H9 (cell line): ENCODE measurements at regions not wholly inside any gene's neighbourhood (a gene's known extent, or its start where the extent isn't known, plus 50 kb on each side); places are given as distances from the start of the nearest gene placed in this dataset.

Experiments
- DNase-seq: peaks from one replicate; pipeline ENCODE4 v3.0.0-alpha.2; 2017
- H2AFZ ChIP-seq: one replicate; pipeline ENCODE4 v1.6.1; 2013; ENCODE audit warnings: mild to moderate bottlenecking, low read length, control low read depth, moderate library complexity
- H2AK5ac ChIP-seq: 2 replicates; pipeline ENCODE4 v1.6.1; 2013; ENCODE audit warnings: low read length, control low read depth, mixed read lengths; ENCODE audit not compliant: insufficient read length
- H2BK120ac ChIP-seq: one replicate; pipeline ENCODE4 v1.6.1; 2013; ENCODE audit warnings: low read depth, mild to moderate bottlenecking, low read length, control low read depth, inconsistent platforms; ENCODE audit not compliant: poor library complexity, severe bottlenecking
- H2BK12ac ChIP-seq: 2 replicates; pipeline ENCODE4 v1.6.1; 2013; ENCODE audit warnings: low read length, control low read depth, mixed read lengths, low read depth; ENCODE audit not compliant: insufficient read length
- H2BK15ac ChIP-seq: 2 replicates; pipeline ENCODE4 v1.6.1; 2013; ENCODE audit warnings: low read depth, low read length, control low read depth
- H2BK20ac ChIP-seq: one replicate; pipeline ENCODE4 v1.6.1; 2013; ENCODE audit warnings: low read depth, mild to moderate bottlenecking, low read length, control low read depth, inconsistent platforms; ENCODE audit not compliant: poor library complexity, severe bottlenecking
- H2BK5ac ChIP-seq: 2 replicates; pipeline ENCODE4 v1.6.1; 2013; ENCODE audit warnings: low read length, control low read depth, mixed read lengths; ENCODE audit not compliant: insufficient read length
- H3K14ac ChIP-seq: 2 replicates; pipeline ENCODE4 v1.6.1; 2013; ENCODE audit warnings: low read length, control low read depth; ENCODE audit not compliant: insufficient read depth
- H3K18ac ChIP-seq: 2 replicates; pipeline ENCODE4 v1.6.1; 2013; ENCODE audit warnings: low read depth, mild to moderate bottlenecking, mixed read lengths, low read length, control low read depth; ENCODE audit not compliant: insufficient read length
- H3K23ac ChIP-seq: 2 replicates; pipeline ENCODE4 v1.6.1; 2013; ENCODE audit warnings: low read length, control low read depth, mixed read lengths, low read depth; ENCODE audit not compliant: insufficient read length
- H3K23me2 ChIP-seq: 2 replicates; pipeline ENCODE4 v1.6.1; 2013; ENCODE audit warnings: low read depth, mild to moderate bottlenecking, mixed read lengths, low read length, control low read depth; ENCODE audit not compliant: insufficient read length, poor library complexity, severe bottlenecking
- H3K27ac ChIP-seq: 2 replicates; pipeline ENCODE4 v1.5.1; 2013; ENCODE audit warnings: low read length, control low read depth, mixed read lengths, low read depth; ENCODE audit not compliant: insufficient read length
- H3K27me3 ChIP-seq: 2 replicates; pipeline ENCODE4 v1.6.1; 2013; ENCODE audit warnings: low read length, control low read depth, inconsistent platforms; ENCODE audit not compliant: insufficient read depth
- H3K4ac ChIP-seq: 2 replicates; pipeline ENCODE4 v1.6.1; 2013; ENCODE audit warnings: low read depth, mild to moderate bottlenecking, control low read depth, inconsistent platforms, low read length, moderate library complexity
- H3K4me1 ChIP-seq: 2 replicates; pipeline ENCODE4 v1.6.1; 2013; ENCODE audit warnings: low read length, control low read depth, inconsistent platforms; ENCODE audit not compliant: insufficient read depth
- H3K4me2 ChIP-seq: 2 replicates; pipeline ENCODE4 v1.6.1; 2013; ENCODE audit warnings: low read length, control low read depth, mixed read lengths; ENCODE audit not compliant: insufficient read length, insufficient read depth
- H3K56ac ChIP-seq: 2 replicates; pipeline ENCODE4 v1.6.1; 2013; ENCODE audit warnings: low read depth, mild to moderate bottlenecking, mixed read lengths, low read length, control low read depth; ENCODE audit not compliant: insufficient read length
- H3K79me1 ChIP-seq: 2 replicates; pipeline ENCODE4 v1.6.1; 2013; ENCODE audit warnings: low read depth, mild to moderate bottlenecking, moderate library complexity, low read length, control low read depth, inconsistent platforms; ENCODE audit not compliant: insufficient read depth, poor library complexity, severe bottlenecking
- H3K79me2 ChIP-seq: 2 replicates; pipeline ENCODE4 v1.6.1; 2013; ENCODE audit warnings: low read length, control low read depth, inconsistent platforms; ENCODE audit not compliant: insufficient read depth
- H3K9ac ChIP-seq: 2 replicates; pipeline ENCODE4 v1.6.1; 2013; ENCODE audit warnings: low read length, control low read depth, mixed read lengths; ENCODE audit not compliant: insufficient read length; ENCODE audit errors: extremely low read depth
- H3K9me3 ChIP-seq: one replicate; pipeline ENCODE4 v1.6.1; 2013; ENCODE audit warnings: low read depth, low read length, inconsistent platforms; ENCODE audit not compliant: control insufficient read depth
- H3T11ph ChIP-seq: one replicate; pipeline ENCODE4 v1.6.1; 2013; ENCODE audit warnings: mild to moderate bottlenecking, low read length, control low read depth, inconsistent platforms
- H4K20me1 ChIP-seq: one replicate; pipeline ENCODE4 v1.6.1; 2013; ENCODE audit not compliant: control insufficient read depth, insufficient read length, insufficient read depth
- H4K5ac ChIP-seq: 2 replicates; pipeline ENCODE4 v1.6.1; 2013; ENCODE audit warnings: low read depth, mild to moderate bottlenecking, mixed read lengths, low read length, control low read depth; ENCODE audit not compliant: insufficient read length
- H4K8ac ChIP-seq: replicated peaks from 2 replicates; pipeline ENCODE4 v1.6.1; 2013; ENCODE audit warnings: low read length, control low read depth, mixed read lengths, low read depth; ENCODE audit not compliant: insufficient read length
- H4K91ac ChIP-seq: 2 replicates; pipeline ENCODE4 v1.6.1; 2013; ENCODE audit warnings: low read depth, mild to moderate bottlenecking, moderate library complexity, mixed read lengths, low read length, control low read depth; ENCODE audit not compliant: insufficient read length
- H3K27ac Mint-ChIP-seq, 3 experiments: 2 replicates in 2 of 3; 3 replicates in 1 of 3; pipeline ENCODE4 v1.8.0; 2020 to 2021; ENCODE audit warnings: mixed read lengths in 3 of 3, mild to moderate bottlenecking in 1 of 3, moderate library complexity in 1 of 3
- H3K27me3 Mint-ChIP-seq: 2 replicates; pipeline ENCODE4 v1.8.0; 2021; ENCODE audit warnings: low read depth, mild to moderate bottlenecking, moderate library complexity, mixed read lengths
- H3K36me3 Mint-ChIP-seq, 3 experiments: 2 replicates in 2 of 3; 3 replicates in 1 of 3; pipeline ENCODE4 v1.8.0; 2020 to 2021; ENCODE audit warnings: low read depth in 3 of 3, mixed read lengths in 3 of 3; ENCODE audit not compliant: insufficient read depth in 1 of 3
- H3K4me1 Mint-ChIP-seq, 2 experiments: 2 replicates each; pipeline ENCODE4 v1.8.0; 2020; ENCODE audit warnings: mixed read lengths in 2 of 2
- H3K4me3 Mint-ChIP-seq, 2 experiments: 2 replicates in 1 of 2; 3 replicates in 1 of 2; pipeline ENCODE4 v1.8.0; 2020 to 2021; ENCODE audit warnings: mild to moderate bottlenecking in 2 of 2, mixed read lengths in 2 of 2, moderate library complexity in 1 of 2
- H3K9me3 Mint-ChIP-seq, 2 experiments: 2 replicates in 1 of 2; 3 replicates in 1 of 2; pipeline ENCODE4 v1.8.0; 2020; ENCODE audit warnings: mild to moderate bottlenecking in 2 of 2, mixed read lengths in 2 of 2, moderate library complexity in 1 of 2
- CTCF ChIP-seq: fragments of 200-600 bp; sonication (generic); conservative IDR thresholded peaks from 3 replicates; pipeline ENCODE4 v1.8.0; 2021; ENCODE audit warnings: antibody characterized with exemption, mild to moderate bottlenecking
- WGBS: extraction: QIAGEN DNeasy Blood & Tissue Kit; methylation state at CpG from one replicate; pipeline ENCODE4 v1.1.7; 2013; ENCODE audit warnings: missing lambda C conversion rate, low lambda C conversion rate, mixed read lengths; ENCODE audit not compliant: insufficient read length; ENCODE audit errors: extremely low coverage; 5-methylcytosine and 5-hydroxymethylcytosine counted together

GRCh38 chr6:113626475-113626874 is 230.7 kb upstream of the MARCKS start:
- Histone ChIP-seq H3K18ac (no peak overlapping the region), H3K23me2 (no peaks in the 10 kb centered on the region), H3K9ac (no peak overlapping the region), H4K5ac (no peak overlapping the region), H3K23ac (no peak overlapping the region), H3K27me3 (no peaks in the 10 kb centered on the region; the same call in 1 of the 2 replicates), H4K91ac (no peak overlapping the region), H2BK20ac (no peak overlapping the region), H3K27ac (no peak overlapping the region), H3K4ac (no peak overlapping the region), H2BK120ac (no peak overlapping the region), H2AK5ac (no peak overlapping the region), H3K79me1 (no peaks in the 10 kb centered on the region), H3K79me2 (no peaks in the 10 kb centered on the region), H2BK5ac (no peak overlapping the region), H2BK12ac (no peak overlapping the region), H4K8ac (no peak overlapping the region), H3K9me3 (no peaks in the 10 kb centered on the region), H2AFZ (no peak overlapping the region), H2BK15ac (no peak overlapping the region), H4K20me1 (no peaks in the 10 kb centered on the region), H3K56ac (no peak overlapping the region), H3K4me1 (no peaks in the 10 kb centered on the region), H3T11ph (no peak overlapping the region), H3K14ac (no peak overlapping the region), H3K4me2 (no peak overlapping the region)
- Mint-ChIP-seq H3K27me3 (peaks cover 2% of the 10 kb centered on the region; the same call in 1 of the 2 replicates), H3K27ac (no peak overlapping the region), H3K4me1 (peaks cover 6 to 8% of the 10 kb centered on the region in 2 experiments), H3K9me3 (no peaks in the 10 kb centered on the region), H3K4me3 (no peak overlapping the region), H3K36me3 (no peaks in the 10 kb centered on the region)
- no peak for TF ChIP-seq CTCF
- WGBS, result no CpG with 5 or more reads among the region's 1 CpG
- DNase-seq, result no peak
